Upper lobe of right lung (tissue), 1 donor: ENCODE measurements at regions not wholly inside any gene's neighbourhood (a gene's known extent, or its start where the extent isn't known, plus 50 kb on each side); places are given as distances from the start of the nearest gene placed in this dataset.

Source experiments
- ATAC-seq: fragments of 200-7000 bp; cut with Tn5 transposase; one replicate; pipeline ENCODE4 v1.9.1; 2020; ENCODE audit warnings: mild to moderate bottlenecking, moderate library complexity
- DNase-seq: peaks from one replicate; pipeline ENCODE4 v3.0.0-alpha.2; 2020
- H3K27ac ChIP-seq: fragments of 200-600 bp; one replicate; pipeline ENCODE4 v1.8.0; 2022
- H3K27me3 ChIP-seq: fragments of 200-600 bp; one replicate; pipeline ENCODE4 v1.8.0; 2022; ENCODE audit warnings: mild to moderate bottlenecking
- H3K36me3 ChIP-seq: fragments of 200-600 bp; one replicate; pipeline ENCODE4 v1.8.0; 2022
- H3K4me1 ChIP-seq: fragments of 200-600 bp; one replicate; pipeline ENCODE4 v1.8.0; 2022
- H3K4me3 ChIP-seq: fragments of 200-600 bp; one replicate; pipeline ENCODE4 v1.8.0; 2022; ENCODE audit warnings: mild to moderate bottlenecking
- H3K9me3 ChIP-seq: fragments of 200-600 bp; one replicate; pipeline ENCODE4 v1.8.0; 2022
- CTCF ChIP-seq: fragments of 200-600 bp; IDR thresholded peaks from one replicate; pipeline ENCODE4 v1.8.0; 2022; ENCODE audit warnings: antibody characterized with exemption
- intact Hi-C: fragments of 100-400 bp; cut with DNase I; formaldehyde crosslinking; loops from one replicate; pipeline ENCODE4 v1.11.0; 2022
- donor health status: DM: no; HTN: yes; CAD: no; lungs with severe emphysema.

GRCh38 chr5:68041293-68041692 lies 174.3 kb upstream of the PIK3R1 start:
- no peak for TF ChIP-seq CTCF
- Histone ChIP-seq H3K36me3 (no peaks in the 10 kb centered on the region), H3K4me3 (no peak overlapping the region), H3K9me3 (no peaks in the 10 kb centered on the region), H3K27me3 (no peaks in the 10 kb centered on the region), H3K4me1 (peaks cover 13% of the 10 kb centered on the region), H3K27ac (no peak overlapping the region)
- DNase-seq (no peak), ATAC-seq (peak; percentile 70)
- intact Hi-C loops: no loop called here

GRCh38 chr5:68037546-68037945 lies 178.0 kb upstream of the PIK3R1 start:
- no peak for TF ChIP-seq CTCF
- H3K36me3 ChIP-seq: no peaks in the 10 kb centered on the region
- H3K9me3 ChIP-seq: no peaks in the 10 kb centered on the region
- no peak overlapping the region for H3K27ac ChIP-seq
- H3K4me1 ChIP-seq: peaks cover 12% of the 10 kb centered on the region
- no peaks in the 10 kb centered on the region for H3K27me3 ChIP-seq
- intact Hi-C loops: no loop called here
- DNase-seq (no peak), ATAC-seq (peak; percentile 11)
- H3K4me3 ChIP-seq: no peak overlapping the region

- TF ChIP-seq CTCF: no peak
- H3K4me3 ChIP-seq: no peak overlapping the region
- H3K27ac ChIP-seq: no peak overlapping the region
- no peaks in the 10 kb centered on the region for H3K27me3 ChIP-seq
- peaks cover 3% of the 10 kb centered on the region for H3K4me1 ChIP-seq
- H3K36me3 ChIP-seq: no peaks in the 10 kb centered on the region
- no peak for DNase-seq
- peak; percentile 68 for ATAC-seq
- intact Hi-C loops: no loop called here
- H3K9me3 ChIP-seq: no peaks in the 10 kb centered on the region
These were observed 181.5 kb upstream of the PIK3R1 start for GRCh38 chr5:68033961-68034571.

- no peaks in the 10 kb centered on the region for H3K36me3 ChIP-seq
- intact Hi-C loops: no loop called here
- DNase-seq: no peak
- no peaks in the 10 kb centered on the region for H3K9me3 ChIP-seq
- no peak for TF ChIP-seq CTCF
- ATAC-seq: no peak
- peaks cover 6% of the 10 kb centered on the region for H3K4me1 ChIP-seq
- no peak overlapping the region for H3K27ac ChIP-seq
- H3K27me3 ChIP-seq: no peaks in the 10 kb centered on the region
- H3K4me3 ChIP-seq: no peak overlapping the region
These were observed 182.5 kb upstream of the PIK3R1 start for GRCh38 chr5:68033029-68033428.

- ATAC-seq: no peak
- no peak overlapping the region for H3K27ac ChIP-seq
- H3K27me3 ChIP-seq: no peaks in the 10 kb centered on the region
- peaks cover 10% of the 10 kb centered on the region for H3K4me1 ChIP-seq
- H3K36me3 ChIP-seq: no peaks in the 10 kb centered on the region
- no peak for DNase-seq
- no peak overlapping the region for H3K4me3 ChIP-seq
- intact Hi-C loops: no loop called here
- no peak for TF ChIP-seq CTCF
- H3K9me3 ChIP-seq: no peaks in the 10 kb centered on the region
These were observed 183.3 kb upstream of the PIK3R1 start for GRCh38 chr5:68032216-68032762.
